H9 (cell line): ENCODE measurements at regions not wholly inside any gene's neighbourhood (a gene's known extent, or its start where the extent isn't known, plus 50 kb on each side); places are given as distances from the start of the nearest gene placed in this dataset.

Experiments used
- DNase-seq: peaks from one replicate; pipeline ENCODE4 v3.0.0-alpha.2; 2017
- H2AFZ ChIP-seq: one replicate; pipeline ENCODE4 v1.6.1; 2013; ENCODE audit warnings: mild to moderate bottlenecking, low read length, control low read depth, moderate library complexity
- H2AK5ac ChIP-seq: 2 replicates; pipeline ENCODE4 v1.6.1; 2013; ENCODE audit warnings: low read length, control low read depth, mixed read lengths; ENCODE audit not compliant: insufficient read length
- H2BK120ac ChIP-seq: one replicate; pipeline ENCODE4 v1.6.1; 2013; ENCODE audit warnings: low read depth, mild to moderate bottlenecking, low read length, control low read depth, inconsistent platforms; ENCODE audit not compliant: poor library complexity, severe bottlenecking
- H2BK12ac ChIP-seq: 2 replicates; pipeline ENCODE4 v1.6.1; 2013; ENCODE audit warnings: low read length, control low read depth, mixed read lengths, low read depth; ENCODE audit not compliant: insufficient read length
- H2BK15ac ChIP-seq: 2 replicates; pipeline ENCODE4 v1.6.1; 2013; ENCODE audit warnings: low read depth, low read length, control low read depth
- H2BK20ac ChIP-seq: one replicate; pipeline ENCODE4 v1.6.1; 2013; ENCODE audit warnings: low read depth, mild to moderate bottlenecking, low read length, control low read depth, inconsistent platforms; ENCODE audit not compliant: poor library complexity, severe bottlenecking
- H2BK5ac ChIP-seq: 2 replicates; pipeline ENCODE4 v1.6.1; 2013; ENCODE audit warnings: low read length, control low read depth, mixed read lengths; ENCODE audit not compliant: insufficient read length
- H3K14ac ChIP-seq: 2 replicates; pipeline ENCODE4 v1.6.1; 2013; ENCODE audit warnings: low read length, control low read depth; ENCODE audit not compliant: insufficient read depth
- H3K18ac ChIP-seq: 2 replicates; pipeline ENCODE4 v1.6.1; 2013; ENCODE audit warnings: low read depth, mild to moderate bottlenecking, mixed read lengths, low read length, control low read depth; ENCODE audit not compliant: insufficient read length
- H3K23ac ChIP-seq: 2 replicates; pipeline ENCODE4 v1.6.1; 2013; ENCODE audit warnings: low read length, control low read depth, mixed read lengths, low read depth; ENCODE audit not compliant: insufficient read length
- H3K23me2 ChIP-seq: 2 replicates; pipeline ENCODE4 v1.6.1; 2013; ENCODE audit warnings: low read depth, mild to moderate bottlenecking, mixed read lengths, low read length, control low read depth; ENCODE audit not compliant: insufficient read length, poor library complexity, severe bottlenecking
- H3K27ac ChIP-seq: 2 replicates; pipeline ENCODE4 v1.5.1; 2013; ENCODE audit warnings: low read length, control low read depth, mixed read lengths, low read depth; ENCODE audit not compliant: insufficient read length
- H3K27me3 ChIP-seq: 2 replicates; pipeline ENCODE4 v1.6.1; 2013; ENCODE audit warnings: low read length, control low read depth, inconsistent platforms; ENCODE audit not compliant: insufficient read depth
- H3K4ac ChIP-seq: 2 replicates; pipeline ENCODE4 v1.6.1; 2013; ENCODE audit warnings: low read depth, mild to moderate bottlenecking, control low read depth, inconsistent platforms, low read length, moderate library complexity
- H3K4me1 ChIP-seq: 2 replicates; pipeline ENCODE4 v1.6.1; 2013; ENCODE audit warnings: low read length, control low read depth, inconsistent platforms; ENCODE audit not compliant: insufficient read depth
- H3K4me2 ChIP-seq: 2 replicates; pipeline ENCODE4 v1.6.1; 2013; ENCODE audit warnings: low read length, control low read depth, mixed read lengths; ENCODE audit not compliant: insufficient read length, insufficient read depth
- H3K56ac ChIP-seq: 2 replicates; pipeline ENCODE4 v1.6.1; 2013; ENCODE audit warnings: low read depth, mild to moderate bottlenecking, mixed read lengths, low read length, control low read depth; ENCODE audit not compliant: insufficient read length
- H3K79me1 ChIP-seq: 2 replicates; pipeline ENCODE4 v1.6.1; 2013; ENCODE audit warnings: low read depth, mild to moderate bottlenecking, moderate library complexity, low read length, control low read depth, inconsistent platforms; ENCODE audit not compliant: insufficient read depth, poor library complexity, severe bottlenecking
- H3K79me2 ChIP-seq: 2 replicates; pipeline ENCODE4 v1.6.1; 2013; ENCODE audit warnings: low read length, control low read depth, inconsistent platforms; ENCODE audit not compliant: insufficient read depth
- H3K9ac ChIP-seq: 2 replicates; pipeline ENCODE4 v1.6.1; 2013; ENCODE audit warnings: low read length, control low read depth, mixed read lengths; ENCODE audit not compliant: insufficient read length; ENCODE audit errors: extremely low read depth
- H3K9me3 ChIP-seq: one replicate; pipeline ENCODE4 v1.6.1; 2013; ENCODE audit warnings: low read depth, low read length, inconsistent platforms; ENCODE audit not compliant: control insufficient read depth
- H3T11ph ChIP-seq: one replicate; pipeline ENCODE4 v1.6.1; 2013; ENCODE audit warnings: mild to moderate bottlenecking, low read length, control low read depth, inconsistent platforms
- H4K20me1 ChIP-seq: one replicate; pipeline ENCODE4 v1.6.1; 2013; ENCODE audit not compliant: control insufficient read depth, insufficient read length, insufficient read depth
- H4K5ac ChIP-seq: 2 replicates; pipeline ENCODE4 v1.6.1; 2013; ENCODE audit warnings: low read depth, mild to moderate bottlenecking, mixed read lengths, low read length, control low read depth; ENCODE audit not compliant: insufficient read length
- H4K8ac ChIP-seq: replicated peaks from 2 replicates; pipeline ENCODE4 v1.6.1; 2013; ENCODE audit warnings: low read length, control low read depth, mixed read lengths, low read depth; ENCODE audit not compliant: insufficient read length
- H4K91ac ChIP-seq: 2 replicates; pipeline ENCODE4 v1.6.1; 2013; ENCODE audit warnings: low read depth, mild to moderate bottlenecking, moderate library complexity, mixed read lengths, low read length, control low read depth; ENCODE audit not compliant: insufficient read length
- H3K27ac Mint-ChIP-seq, 3 experiments: 2 replicates in 2 of 3; 3 replicates in 1 of 3; pipeline ENCODE4 v1.8.0; 2020 to 2021; ENCODE audit warnings: mixed read lengths in 3 of 3, mild to moderate bottlenecking in 1 of 3, moderate library complexity in 1 of 3
- H3K27me3 Mint-ChIP-seq: 2 replicates; pipeline ENCODE4 v1.8.0; 2021; ENCODE audit warnings: low read depth, mild to moderate bottlenecking, moderate library complexity, mixed read lengths
- H3K36me3 Mint-ChIP-seq, 3 experiments: 2 replicates in 2 of 3; 3 replicates in 1 of 3; pipeline ENCODE4 v1.8.0; 2020 to 2021; ENCODE audit warnings: low read depth in 3 of 3, mixed read lengths in 3 of 3; ENCODE audit not compliant: insufficient read depth in 1 of 3
- H3K4me1 Mint-ChIP-seq, 2 experiments: 2 replicates each; pipeline ENCODE4 v1.8.0; 2020; ENCODE audit warnings: mixed read lengths in 2 of 2
- H3K4me3 Mint-ChIP-seq, 2 experiments: 2 replicates in 1 of 2; 3 replicates in 1 of 2; pipeline ENCODE4 v1.8.0; 2020 to 2021; ENCODE audit warnings: mild to moderate bottlenecking in 2 of 2, mixed read lengths in 2 of 2, moderate library complexity in 1 of 2
- H3K9me3 Mint-ChIP-seq, 2 experiments: 2 replicates in 1 of 2; 3 replicates in 1 of 2; pipeline ENCODE4 v1.8.0; 2020; ENCODE audit warnings: mild to moderate bottlenecking in 2 of 2, mixed read lengths in 2 of 2, moderate library complexity in 1 of 2
- TF ChIP-seq, protein P1 (sequence below): fragments of 200-600 bp; sonication (generic); conservative IDR thresholded peaks from 3 replicates; pipeline ENCODE4 v1.8.0; 2021; ENCODE audit warnings: antibody characterized with exemption, mild to moderate bottlenecking

DNA sequence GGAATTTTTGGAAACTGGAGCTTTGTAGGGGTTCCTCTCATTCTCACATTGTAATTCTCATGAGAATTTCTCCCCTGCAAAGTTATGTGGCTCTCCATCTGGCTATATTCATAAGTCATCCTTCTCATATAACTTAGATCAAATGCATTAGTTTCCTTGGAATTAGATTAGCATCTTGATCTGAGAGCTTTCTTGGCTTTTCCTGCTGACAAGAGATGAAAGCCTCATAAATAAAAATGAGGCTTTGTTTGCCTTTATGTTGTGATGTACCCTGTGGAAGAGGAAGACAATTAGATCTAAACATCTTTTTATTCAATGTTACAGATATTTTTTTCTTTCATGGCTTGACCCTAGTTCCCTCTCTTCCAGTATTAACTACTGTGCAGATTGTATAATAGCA is 165.4 kb upstream of the ZPLD1 start:
- H3K9me3 ChIP-seq: no peaks in the 10 kb centered on the region
- no peaks in the 10 kb centered on the region for H3K27me3 Mint-ChIP-seq

More for the DNA sequence above, 165.4 kb upstream of the ZPLD1 start:
- Histone ChIP-seq H3K18ac (no peak overlapping the region), H4K5ac (no peak overlapping the region), H4K91ac (no peak overlapping the region), H4K20me1 (no peaks in the 10 kb centered on the region), H3K4me1 (no peaks in the 10 kb centered on the region), H3K27me3 (no peaks in the 10 kb centered on the region), H3K27ac (no peak overlapping the region), H3K23me2 (no peaks in the 10 kb centered on the region), H3T11ph (no peak overlapping the region), H4K8ac (no peak overlapping the region), H3K4ac (no peak overlapping the region), H3K23ac (no peak overlapping the region), H2AFZ (no peak overlapping the region), H3K79me1 (no peaks in the 10 kb centered on the region), H3K9ac (no peak overlapping the region), H2BK15ac (no peak overlapping the region), H2BK120ac (no peak overlapping the region), H2BK20ac (no peak overlapping the region), H3K4me2 (no peak overlapping the region), H3K56ac (no peak overlapping the region), H2AK5ac (no peak overlapping the region), H2BK5ac (no peak overlapping the region), H3K79me2 (no peaks in the 10 kb centered on the region), H2BK12ac (no peak overlapping the region), H3K14ac (no peak overlapping the region)
- Mint-ChIP-seq H3K36me3 (no peaks in the 10 kb centered on the region; a peak in 1 of 7 replicates), H3K4me1 (no peaks in the 10 kb centered on the region), H3K27ac (no peak overlapping the region), H3K4me3 (no peak overlapping the region), H3K9me3 (0 out of 5 replicates have a peak, but pooled peaks cover 0 to 2% of the 10 kb centered on the region in 2 experiments)
- TF ChIP-seq, protein P1, sequence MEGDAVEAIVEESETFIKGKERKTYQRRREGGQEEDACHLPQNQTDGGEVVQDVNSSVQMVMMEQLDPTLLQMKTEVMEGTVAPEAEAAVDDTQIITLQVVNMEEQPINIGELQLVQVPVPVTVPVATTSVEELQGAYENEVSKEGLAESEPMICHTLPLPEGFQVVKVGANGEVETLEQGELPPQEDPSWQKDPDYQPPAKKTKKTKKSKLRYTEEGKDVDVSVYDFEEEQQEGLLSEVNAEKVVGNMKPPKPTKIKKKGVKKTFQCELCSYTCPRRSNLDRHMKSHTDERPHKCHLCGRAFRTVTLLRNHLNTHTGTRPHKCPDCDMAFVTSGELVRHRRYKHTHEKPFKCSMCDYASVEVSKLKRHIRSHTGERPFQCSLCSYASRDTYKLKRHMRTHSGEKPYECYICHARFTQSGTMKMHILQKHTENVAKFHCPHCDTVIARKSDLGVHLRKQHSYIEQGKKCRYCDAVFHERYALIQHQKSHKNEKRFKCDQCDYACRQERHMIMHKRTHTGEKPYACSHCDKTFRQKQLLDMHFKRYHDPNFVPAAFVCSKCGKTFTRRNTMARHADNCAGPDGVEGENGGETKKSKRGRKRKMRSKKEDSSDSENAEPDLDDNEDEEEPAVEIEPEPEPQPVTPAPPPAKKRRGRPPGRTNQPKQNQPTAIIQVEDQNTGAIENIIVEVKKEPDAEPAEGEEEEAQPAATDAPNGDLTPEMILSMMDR: no peak
- no peak for DNase-seq
